Heart left ventricle (tissue), 13 donors: ENCODE measurements at regions not wholly inside any gene's neighbourhood (a gene's known extent, or its start where the extent isn't known, plus 50 kb on each side); places are given as distances from the start of the nearest gene placed in this dataset.

Experiments used
- POLR2A ChIP-seq, 2 donors: fragments of 450-650 bp; IDR thresholded peaks; one replicate each; pipeline ENCODE4 v1.6.1; 2017; ENCODE audit warnings: antibody characterized with exemption in 2 of 2, mild to moderate bottlenecking in 2 of 2, moderate library complexity in 2 of 2
- TF ChIP-seq, protein P1 (sequence below), 12 donors: fragments of 200-600 bp; sonication (generic) in 4 of 12; IDR thresholded peaks; one replicate each; pipeline versions ENCODE4 v1.5.0 to v1.8.0; 2018 to 2022; ENCODE audit warnings: antibody characterized with exemption in 12 of 12, mild to moderate bottlenecking in 5 of 12
- donor health status: ischemic (EF 13 %, LVEDD 7.1; RV severe dilation, severe dysfunction).
- donor health status: DM: no; HTN: yes; CAD: no.
- donor health status: DM: no; HTN: no; CAD: no.
- donor health status: ischemic (EF 25% LVEDD 6.9; RV normal size, moderate dysfunction).
- donor health status: ischemic (EF 25% LVEDD 5.7; RV mildly dilated, moderate dysfunction).
- donor health status: ischemic (EF 35%, LVEDD 5.7; RV mildly dilated, moderate dysfunction).
- donor health status: nonischemic (EF 11% LVEDD 7.7; RV severe dilation, severe dysfunction).
- donor health status: DM: yes; HTN: yes; CAD: no.
- donor health status: PGD.
- donor health status: ischemic (EF 29% LVEDD 5.4; RV normal size, mild dysfunction).
- donor health status: nonischemic (EF 23%, LVEDD 6.1; RV moderate dilation, normal function).

DNA sequence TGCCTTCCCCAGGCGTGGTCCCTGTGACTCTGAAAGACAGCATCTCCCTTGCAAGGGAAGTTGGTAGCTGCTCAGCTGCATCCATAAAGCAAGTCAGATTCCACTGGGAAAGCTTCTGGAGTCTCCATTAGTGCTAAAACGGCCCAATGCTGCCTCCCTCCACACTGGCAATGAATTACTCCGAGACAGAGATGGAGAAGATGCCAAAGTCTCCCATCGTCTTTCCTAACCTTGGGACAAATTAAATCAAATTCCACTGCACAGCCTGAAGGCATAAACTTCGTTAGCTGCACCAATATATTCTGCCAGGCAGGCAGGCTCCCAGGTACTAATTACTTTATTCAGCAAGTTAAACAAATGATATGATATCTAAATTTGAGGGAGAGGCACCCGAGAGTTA lies 106.3 kb upstream of the GJB5 start:
- TF ChIP-seq, protein P1, sequence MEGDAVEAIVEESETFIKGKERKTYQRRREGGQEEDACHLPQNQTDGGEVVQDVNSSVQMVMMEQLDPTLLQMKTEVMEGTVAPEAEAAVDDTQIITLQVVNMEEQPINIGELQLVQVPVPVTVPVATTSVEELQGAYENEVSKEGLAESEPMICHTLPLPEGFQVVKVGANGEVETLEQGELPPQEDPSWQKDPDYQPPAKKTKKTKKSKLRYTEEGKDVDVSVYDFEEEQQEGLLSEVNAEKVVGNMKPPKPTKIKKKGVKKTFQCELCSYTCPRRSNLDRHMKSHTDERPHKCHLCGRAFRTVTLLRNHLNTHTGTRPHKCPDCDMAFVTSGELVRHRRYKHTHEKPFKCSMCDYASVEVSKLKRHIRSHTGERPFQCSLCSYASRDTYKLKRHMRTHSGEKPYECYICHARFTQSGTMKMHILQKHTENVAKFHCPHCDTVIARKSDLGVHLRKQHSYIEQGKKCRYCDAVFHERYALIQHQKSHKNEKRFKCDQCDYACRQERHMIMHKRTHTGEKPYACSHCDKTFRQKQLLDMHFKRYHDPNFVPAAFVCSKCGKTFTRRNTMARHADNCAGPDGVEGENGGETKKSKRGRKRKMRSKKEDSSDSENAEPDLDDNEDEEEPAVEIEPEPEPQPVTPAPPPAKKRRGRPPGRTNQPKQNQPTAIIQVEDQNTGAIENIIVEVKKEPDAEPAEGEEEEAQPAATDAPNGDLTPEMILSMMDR (IDR thresholded peaks at IDR 0.05): no peak
- TF ChIP-seq POLR2A (IDR thresholded peaks at IDR 0.05): no peak
